ENCODE measurements at regions not wholly inside any gene's neighbourhood (a gene's known extent, or its start where the extent isn't known, plus 50 kb on each side); places are given as distances from the start of the nearest gene placed in this dataset.

DNA sequence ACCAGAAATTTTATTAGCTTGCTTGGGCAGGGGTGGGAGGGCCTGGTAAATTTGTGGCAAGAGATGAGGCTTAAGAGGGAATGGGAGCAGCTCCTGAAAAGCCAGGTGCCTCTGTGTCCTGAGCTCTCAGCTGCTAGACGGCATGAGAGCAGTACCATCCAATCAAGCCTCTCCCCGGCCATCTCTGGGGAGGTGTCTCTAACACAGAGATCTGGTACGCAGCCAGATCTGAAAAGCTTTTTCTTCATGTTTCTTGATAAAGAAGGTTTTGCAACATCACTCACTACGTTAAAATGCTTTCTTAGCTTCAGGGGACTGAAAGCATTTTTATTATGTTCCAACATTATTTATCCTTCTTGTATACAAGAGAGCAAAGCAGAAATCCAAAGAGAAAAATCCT is 488.2 kb downstream of the RBFOX1 start:
- TF ChIP-seq FOXP2 (optimal IDR thresholded peaks at IDR 0.05; ENCODE audit: borderline replicate concordance, extremely low read depth, extremely low read length, insufficient read depth): no peak
- TF ChIP-seq SIN3A (IDR thresholded peaks at IDR 0.05; ENCODE audit: borderline replicate concordance, insufficient read depth, low read length): no peak
- no peak for TF ChIP-seq TAF1 (IDR thresholded peaks at IDR 0.05; ENCODE audit: borderline replicate concordance, insufficient read depth, low read length)

All from PFSK-1 (cell line).